HG03135 (cell line): ENCODE measurements at regions not wholly inside any gene's neighbourhood (a gene's known extent, or its start where the extent isn't known, plus 50 kb on each side); places are given as distances from the start of the nearest gene placed in this dataset.
"Not testable (repeated sequence)": the region's sequence is repeated elsewhere in the genome, so short reads cannot be mapped to it uniquely, and the experiment has no call there.

ENCODE experiments used
- ATAC-seq: cut with Tn5 transposase; IDR thresholded peaks from one replicate; pipeline ENCODE4 v1.9.1; 2021; ENCODE audit warnings: mild to moderate bottlenecking, moderate library complexity; ENCODE audit not compliant: unreplicated experiment

GRCh38 chr12:80045594-80045993, 53.7 kb upstream of the OTOGL start:
- ATAC-seq, result no peak

- no peak for ATAC-seq
These were observed 54.7 kb upstream of the OTOGL start for GRCh38 chr12:80044694-80045046.

- no peak for ATAC-seq
These were observed 57.6 kb upstream of the OTOGL start for GRCh38 chr12:80041692-80042091.

- ATAC-seq, result no peak
These were observed 58.3 kb upstream of the OTOGL start for GRCh38 chr12:80041071-80041470.

- no peak for ATAC-seq
These were observed 59.1 kb upstream of the OTOGL start for GRCh38 chr12:80040075-80040738.

- no peak for ATAC-seq
These were observed 61.2 kb upstream of the OTOGL start for GRCh38 chr12:80038062-80038560.

GRCh38 chr12:80033448-80033847, 65.9 kb upstream of the OTOGL start:
- no peak for ATAC-seq

GRCh38 chr12:80032946-80033345, 66.4 kb upstream of the OTOGL start:
- ATAC-seq, result no peak

- ATAC-seq, result no peak
These were observed 68.1 kb upstream of the OTOGL start for GRCh38 chr12:80031229-80031628.

GRCh38 chr12:80025638-80026037, 73.7 kb upstream of the OTOGL start:
- ATAC-seq, result no peak

- no peak for ATAC-seq
These were observed 79.6 kb upstream of the OTOGL start for GRCh38 chr12:80019691-80020090.

GRCh38 chr12:80018119-80018518, 81.2 kb upstream of the OTOGL start:
- ATAC-seq, result no peak

- no peak for ATAC-seq
These were observed 82.0 kb upstream of the OTOGL start for GRCh38 chr12:80017261-80017870.

GRCh38 chr12:80016684-80017083, 81.8 kb upstream of the PPP1R12A start:
- no peak for ATAC-seq

GRCh38 chr12:80015660-80016059, 80.8 kb upstream of the PPP1R12A start:
- no peak for ATAC-seq

- not testable (repeated sequence) for ATAC-seq
These were observed 68.8 kb upstream of the PPP1R12A start for GRCh38 chr12:80003744-80004143.

GRCh38 chr12:80001562-80001961, 66.7 kb upstream of the PPP1R12A start:
- ATAC-seq, result no peak

- no peak for ATAC-seq
These were observed 65.9 kb upstream of the PPP1R12A start for GRCh38 chr12:80000831-80001230.

- ATAC-seq, result no peak
These were observed 63.7 kb upstream of the PPP1R12A start for GRCh38 chr12:79998554-79998953.

- peak; percentile 100 for ATAC-seq
These were observed 62.3 kb upstream of the PPP1R12A start for GRCh38 chr12:79997096-79997791.

GRCh38 chr12:79995385-79996084, 60.6 kb upstream of the PPP1R12A start:
- ATAC-seq, result not testable (repeated sequence)
